ENCODE measurements at regions not wholly inside any gene's neighbourhood (a gene's known extent, or its start where the extent isn't known, plus 50 kb on each side); places are given as distances from the start of the nearest gene placed in this dataset.

- H3K4me3 ChIP-seq = no peak overlapping the region
- no peak for TF ChIP-seq CTCF (IDR thresholded peaks at IDR 0.05)
- no peak for DNase-seq (ENCODE audit: low spot score)
- no peak overlapping the region for H3K27ac ChIP-seq
These were observed 120.8 kb upstream of the SEC61G start for GRCh38 chr7:54879776-54880175.

DNA sequence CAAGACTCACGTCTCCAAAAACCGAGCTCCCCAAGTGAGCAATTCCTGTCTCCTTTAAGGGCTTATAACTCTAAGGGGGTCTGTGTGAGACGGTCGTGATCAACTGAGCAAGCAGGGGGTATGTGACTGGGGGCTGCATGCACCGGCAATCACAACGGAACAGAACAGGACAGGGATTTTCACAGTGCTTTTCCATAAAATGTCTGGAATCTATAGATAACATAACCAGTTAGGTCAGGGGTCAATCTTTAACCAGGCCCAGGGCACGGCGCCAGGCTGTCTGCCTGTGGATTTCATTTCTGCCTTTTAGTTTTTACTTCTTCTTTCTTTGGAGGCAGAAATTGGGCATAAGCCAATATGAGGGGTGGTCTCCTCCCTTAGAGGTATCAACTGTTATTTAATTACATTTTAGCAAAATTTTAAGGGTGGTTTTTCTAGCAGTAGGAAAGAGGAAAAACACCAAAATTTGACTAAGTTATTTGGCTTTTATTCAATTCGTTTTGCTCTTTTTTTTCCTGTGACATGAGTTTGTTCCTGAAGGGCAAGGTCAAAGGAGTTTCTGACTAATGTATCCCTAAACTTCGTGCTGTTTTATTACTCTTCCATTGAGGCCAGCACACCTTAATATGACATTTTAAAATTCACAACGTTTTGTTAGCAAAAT lies 121.4 kb upstream of the SEC61G start:
- DNase-seq (ENCODE audit: low spot score) = no peak
- Histone ChIP-seq H3K4me3 (no peak overlapping the region), H3K27ac (no peak overlapping the region)
- no peak for TF ChIP-seq CTCF (IDR thresholded peaks at IDR 0.05)

- Histone ChIP-seq H3K4me3 (no peak overlapping the region), H3K27ac (no peak overlapping the region)
- no peak for TF ChIP-seq CTCF (IDR thresholded peaks at IDR 0.05)
- no peak for DNase-seq (ENCODE audit: low spot score)
These were observed 123.0 kb upstream of the SEC61G start for GRCh38 chr7:54881816-54882520.

- H3K4me3 ChIP-seq = no peak overlapping the region
- no peak for TF ChIP-seq CTCF (IDR thresholded peaks at IDR 0.05)
- no peak for DNase-seq (ENCODE audit: low spot score)
- no peak overlapping the region for H3K27ac ChIP-seq
These were observed 123.7 kb upstream of the SEC61G start for GRCh38 chr7:54882694-54883093.

DNA sequence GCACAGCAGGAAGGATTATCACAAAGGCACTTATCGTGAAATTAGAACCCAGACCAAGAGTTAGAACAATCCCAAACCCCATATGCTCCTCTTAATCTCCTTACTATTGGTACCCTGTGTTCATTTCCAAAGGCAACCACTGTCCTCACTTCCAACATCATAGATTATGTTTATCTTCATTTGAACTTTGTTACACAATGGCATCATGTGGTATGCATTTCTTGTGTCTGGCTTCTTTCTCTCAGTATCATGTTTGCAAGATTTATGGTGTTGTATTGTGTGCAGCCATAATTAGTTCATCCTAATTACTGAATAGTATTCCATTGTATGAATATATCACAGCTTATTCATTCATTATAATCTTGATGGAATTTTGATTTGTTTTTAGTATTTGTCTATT lies 124.6 kb upstream of the SEC61G start:
- Histone ChIP-seq H3K27ac (no peak overlapping the region), H3K4me3 (no peak overlapping the region)
- DNase-seq (ENCODE audit: low spot score) = no peak
- TF ChIP-seq CTCF (IDR thresholded peaks at IDR 0.05) = no peak

GRCh38 chr7:54885285-54885684 lies 126.3 kb upstream of the SEC61G start:
- no peak overlapping the region for H3K27ac ChIP-seq
- H3K4me3 ChIP-seq = no peak overlapping the region
- no peak for TF ChIP-seq CTCF (IDR thresholded peaks at IDR 0.05)
- no peak for DNase-seq (ENCODE audit: low spot score)
